SH-SY5Y (cell line): ENCODE measurements at regions not wholly inside any gene's neighbourhood (a gene's known extent, or its start where the extent isn't known, plus 50 kb on each side); places are given as distances from the start of the nearest gene placed in this dataset.

Experiments used
- GATA2 ChIP-seq: IDR thresholded peaks from 2 replicates; pipeline ENCODE4 v1.6.1; 2011; ENCODE audit warnings: mild to moderate bottlenecking, low read depth, low read length
- GATA3 ChIP-seq: IDR thresholded peaks from 2 replicates; pipeline ENCODE4 v1.6.1; 2011; ENCODE audit warnings: low read depth, mild to moderate bottlenecking, low read length, moderate library complexity

DNA sequence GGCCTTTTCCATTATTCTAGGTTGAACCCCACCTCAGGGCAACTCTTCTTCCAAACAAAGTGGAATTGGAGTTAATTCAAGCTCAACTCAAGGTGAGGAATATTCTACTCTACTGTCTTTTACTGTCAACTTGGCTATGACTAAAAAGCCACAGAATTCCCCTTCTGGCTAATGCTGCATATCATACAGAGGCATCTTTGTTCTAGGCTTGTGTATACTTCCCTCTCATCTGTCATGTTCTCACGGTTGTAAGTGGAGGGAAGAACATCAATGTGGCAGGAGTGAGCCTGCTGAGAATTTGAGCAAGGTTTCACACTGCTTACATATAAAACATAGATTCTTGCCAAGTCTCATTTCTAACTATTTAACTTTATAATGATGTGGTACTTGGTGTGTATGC lies 921.4 kb upstream of the CNTN5 start:
- TF ChIP-seq GATA2, result no peak
- no peak for TF ChIP-seq GATA3
